Keratinocyte (primary cell): ENCODE measurements at regions not wholly inside any gene's neighbourhood (a gene's known extent, or its start where the extent isn't known, plus 50 kb on each side); places are given as distances from the start of the nearest gene placed in this dataset.

ENCODE experiments used
- DNase-seq: peaks from one replicate; pipeline ENCODE4 v3.0.0-alpha.2; 2011; ENCODE audit warnings: low read depth, missing footprints, low spot score
- FAIRE-seq: peaks from 2 replicates; lab custom pipeline; 2011; peaks lifted over from hg19 to GRCh38; lab: Jason Lieb, UNC
- H2AFZ ChIP-seq: 2 replicates; pipeline ENCODE4 v1.6.0; 2012; ENCODE audit warnings: low read length, control low read depth, inconsistent platforms; ENCODE audit not compliant: control insufficient read depth
- H3K27ac ChIP-seq: 2 replicates; pipeline ENCODE4 v1.5.1; 2011; ENCODE audit warnings: low read length; ENCODE audit not compliant: control insufficient read depth, insufficient read depth
- H3K27me3 ChIP-seq: 3 replicates; pipeline ENCODE4 v1.6.0; 2011; ENCODE audit warnings: low read length; ENCODE audit not compliant: control insufficient read depth, insufficient read depth; ENCODE audit errors: extremely low read depth
- H3K36me3 ChIP-seq, 2 experiments: 2 replicates in 1 of 2; 3 replicates in 1 of 2; pipeline ENCODE4 v1.5.1; 2011; ENCODE audit warnings: low read length in 2 of 2, mild to moderate bottlenecking in 1 of 2; ENCODE audit not compliant: control insufficient read depth in 2 of 2, insufficient read depth in 2 of 2; ENCODE audit errors: extremely low read depth in 1 of 2
- H3K4me1 ChIP-seq: 3 replicates; pipeline ENCODE4 v1.5.1; 2011; ENCODE audit warnings: low read length; ENCODE audit not compliant: control insufficient read depth, insufficient read depth; ENCODE audit errors: extremely low read depth
- H3K4me2 ChIP-seq: 3 replicates; pipeline ENCODE4 v1.6.0; 2011; ENCODE audit warnings: low read depth, low read length; ENCODE audit not compliant: control insufficient read depth, insufficient read depth; ENCODE audit errors: extremely low read depth
- H3K4me3 ChIP-seq, 3 experiments: fragments of 200-600 bp in 1 of 3; sonication (generic) in 1 of 3; 2 replicates in 2 of 3; 3 replicates in 1 of 3; pipeline ENCODE4 v1.5.1; 2011 to 2016; ENCODE audit warnings: low read length in 3 of 3, mild to moderate bottlenecking in 3 of 3, control low read depth in 2 of 3, inconsistent platforms in 1 of 3, low read depth in 1 of 3, mixed read lengths in 1 of 3, mixed run types in 1 of 3, moderate library complexity in 1 of 3; ENCODE audit not compliant: control insufficient read depth in 2 of 3, insufficient read depth in 2 of 3; ENCODE audit errors: extremely low read depth in 1 of 3
- H3K79me2 ChIP-seq: 2 replicates; pipeline ENCODE4 v1.6.0; 2012; ENCODE audit warnings: low read length; ENCODE audit not compliant: control insufficient read depth, insufficient read depth
- H3K9ac ChIP-seq: 3 replicates; pipeline ENCODE4 v1.6.0; 2011; ENCODE audit warnings: low read length; ENCODE audit not compliant: control insufficient read depth, insufficient read depth; ENCODE audit errors: extremely low read depth
- H3K9me1 ChIP-seq: 3 replicates; pipeline ENCODE4 v1.6.0; 2011; ENCODE audit warnings: low read length; ENCODE audit not compliant: control insufficient read depth, insufficient read depth; ENCODE audit errors: extremely low read depth
- H3K9me3 ChIP-seq: 2 replicates; pipeline ENCODE4 v1.5.1; 2012; ENCODE audit warnings: low read depth, low read length; ENCODE audit not compliant: control insufficient read depth
- H4K20me1 ChIP-seq: 3 replicates; pipeline ENCODE4 v1.6.0; 2011; ENCODE audit warnings: low read length; ENCODE audit not compliant: control insufficient read depth, insufficient read depth; ENCODE audit errors: extremely low read depth
- CTCF ChIP-seq, 3 experiments: IDR thresholded peaks in 1 of 3; conservative IDR thresholded peaks in 1 of 3; optimal IDR thresholded peaks in 1 of 3; 2 replicates in 2 of 3; 3 replicates in 1 of 3; pipeline versions ENCODE3 to v1.5.1; 2011; ENCODE audit warnings: low read length in 3 of 3, mild to moderate bottlenecking in 3 of 3, moderate library complexity in 2 of 3, control low read depth in 1 of 3, inconsistent platforms in 1 of 3; ENCODE audit not compliant: insufficient read depth in 2 of 3; ENCODE audit errors: extremely low read depth in 1 of 3
- EZH2 ChIP-seq: IDR thresholded peaks from one replicate; pipeline ENCODE4 v1.6.1; 2012; ENCODE audit warnings: inconsistent platforms, mild to moderate bottlenecking, low read length, moderate library complexity
- dilution Hi-C: fragments of 300-500 bp; cut with MboI; formaldehyde crosslinking; loops from one replicate; pipeline ENCODE4 v1.7.0; 2020; ENCODE audit warnings: low sequenced_read_pairs; ENCODE audit not compliant: extremely low pct_ligation_motif_present

- Histone ChIP-seq H4K20me1 (no peaks in the 10 kb centered on the region), H3K9ac (no peak overlapping the region), H2AFZ (no peak overlapping the region), H3K27ac (no peak overlapping the region), H3K36me3 (no peaks in the 10 kb centered on the region), H3K9me3 (no peaks in the 10 kb centered on the region), H3K79me2 (no peaks in the 10 kb centered on the region), H3K4me3 (no peak overlapping the region), H3K27me3 (no peaks in the 10 kb centered on the region), H3K4me1 (no peaks in the 10 kb centered on the region), H3K9me1 (no peaks in the 10 kb centered on the region), H3K4me2 (no peak overlapping the region)
- dilution Hi-C loops: no loop called here
- TF ChIP-seq CTCF (optimal IDR thresholded peaks at IDR 0.05 in 1 of 3, IDR thresholded peaks at IDR 0.05 in 1 of 3, conservative IDR thresholded peaks at IDR 0.05 in 1 of 3; ENCODE audit: extremely low read depth in 1 of 3, insufficient read depth in 2 of 3, low read length in 3 of 3) (no peak), EZH2 (no peak)
- FAIRE-seq (no peak), DNase-seq (no peak)
These were observed 141.5 kb upstream of the NR4A3 start for GRCh38 chr9:99680191-99680590.

DNA sequence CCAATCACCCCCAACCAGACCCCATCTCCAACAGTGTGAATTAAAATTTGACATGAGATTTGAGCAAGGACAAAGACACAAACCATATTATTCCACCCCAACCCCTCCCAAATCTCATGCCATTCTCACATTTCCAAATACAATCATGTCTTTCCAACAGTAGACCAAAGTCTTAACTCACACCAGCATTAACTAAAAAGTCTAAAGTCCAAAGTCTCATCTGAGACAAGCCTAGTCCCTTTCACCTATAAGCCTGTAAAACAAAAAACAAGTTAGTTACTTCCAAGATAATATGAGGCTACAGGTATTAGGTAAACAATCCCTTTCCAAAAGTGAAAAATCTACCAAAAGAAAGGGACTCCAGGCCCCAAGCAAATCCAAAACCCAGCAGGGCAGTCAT, 140.6 kb upstream of the NR4A3 start:
- no peaks in the 10 kb centered on the region for H3K36me3 ChIP-seq
- no peaks in the 10 kb centered on the region for H4K20me1 ChIP-seq
- TF ChIP-seq EZH2 (no peak), CTCF (optimal IDR thresholded peaks at IDR 0.05 in 1 of 3, IDR thresholded peaks at IDR 0.05 in 1 of 3, conservative IDR thresholded peaks at IDR 0.05 in 1 of 3; ENCODE audit: extremely low read depth in 1 of 3, insufficient read depth in 2 of 3, low read length in 3 of 3) (no peak)
- no peaks in the 10 kb centered on the region for H3K9me3 ChIP-seq
- H3K9me1 ChIP-seq: no peaks in the 10 kb centered on the region
- no peaks in the 10 kb centered on the region for H3K4me1 ChIP-seq
- H3K9ac ChIP-seq: no peak overlapping the region
- H3K4me3 ChIP-seq: no peak overlapping the region
- H3K27ac ChIP-seq: no peak overlapping the region
- H3K27me3 ChIP-seq: no peaks in the 10 kb centered on the region
- H2AFZ ChIP-seq: no peak overlapping the region
- H3K4me2 ChIP-seq: no peak overlapping the region
- H3K79me2 ChIP-seq: no peaks in the 10 kb centered on the region
- FAIRE-seq (no peak), DNase-seq (no peak)
- dilution Hi-C loops: no loop called here
